ENCODE measurements at regions not wholly inside any gene's neighbourhood (a gene's known extent, or its start where the extent isn't known, plus 50 kb on each side); places are given as distances from the start of the nearest gene placed in this dataset.

- TF ChIP-seq REST (IDR thresholded peaks at IDR 0.05; ENCODE audit: low read depth, low read length) (no peak), RFX5 (IDR thresholded peaks at IDR 0.05; ENCODE audit: low read length) (no peak), EP300 (IDR thresholded peaks at IDR 0.05; ENCODE audit: borderline replicate concordance in 1 of 2, low read depth in 1 of 2, low read length in 1 of 2) (no peak), MAX (IDR thresholded peaks at IDR 0.05; ENCODE audit: low read depth) (no peak), GATA2 (CRISPR knock-in tag; IDR thresholded peaks at IDR 0.05) (no peak), CTCF (IDR thresholded peaks at IDR 0.05) (no peak), POLR2AphosphoS5 (IDR thresholded peaks at IDR 0.05; ENCODE audit: low read depth, low read length) (no peak), SMC3 (IDR thresholded peaks at IDR 0.05; ENCODE audit: low read depth, low read length) (no peak)
Observed at GRCh38 chr5:120354126-120354525, 110.0 kb upstream of the PRR16 start.
